ENCODE measurements at regions not wholly inside any gene's neighbourhood (a gene's known extent, or its start where the extent isn't known, plus 50 kb on each side); places are given as distances from the start of the nearest gene placed in this dataset.

DNA sequence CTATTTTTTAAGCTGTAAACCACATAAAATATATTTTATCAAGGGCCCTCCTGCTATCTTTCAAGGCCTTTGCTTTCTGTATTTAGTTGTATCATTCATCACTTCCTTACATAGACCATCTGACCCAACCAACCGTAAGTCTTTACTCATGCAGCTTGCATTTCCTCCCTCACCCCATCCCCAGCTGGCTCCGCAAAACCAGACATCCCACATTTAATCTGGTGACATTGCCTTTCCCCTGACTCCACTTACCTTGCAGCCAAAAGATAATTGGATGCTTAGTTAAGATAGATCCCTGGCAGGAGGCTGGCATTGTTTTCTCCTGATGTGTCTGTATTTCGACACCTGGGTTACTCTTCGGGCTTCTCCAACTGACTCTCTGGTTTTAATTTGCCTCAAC, 183.7 kb upstream of the LDB2 start:
- no peak overlapping the region for H3K4me3 Mint-ChIP-seq
- H3K4me1 Mint-ChIP-seq: no peaks in the 10 kb centered on the region
- ATAC-seq (no peak), DNase-seq (ENCODE audit: low spot score in 2 of 2) (no peak)
- H3K9me3 Mint-ChIP-seq: no peaks in the 10 kb centered on the region
- H3K27ac Mint-ChIP-seq: no peak overlapping the region
- H3K36me3 Mint-ChIP-seq: no peaks in the 10 kb centered on the region

- Mint-ChIP-seq H3K4me1 (no peaks in the 10 kb centered on the region), H3K4me3 (no peak overlapping the region), H3K9me3 (no peaks in the 10 kb centered on the region), H3K36me3 (no peaks in the 10 kb centered on the region), H3K27ac (no peak overlapping the region)
- DNase-seq (ENCODE audit: low spot score in 2 of 2) (no peak), ATAC-seq (no peak)
Observed at GRCh38 chr4:17081179-17081578, 182.7 kb upstream of the LDB2 start.

DNA sequence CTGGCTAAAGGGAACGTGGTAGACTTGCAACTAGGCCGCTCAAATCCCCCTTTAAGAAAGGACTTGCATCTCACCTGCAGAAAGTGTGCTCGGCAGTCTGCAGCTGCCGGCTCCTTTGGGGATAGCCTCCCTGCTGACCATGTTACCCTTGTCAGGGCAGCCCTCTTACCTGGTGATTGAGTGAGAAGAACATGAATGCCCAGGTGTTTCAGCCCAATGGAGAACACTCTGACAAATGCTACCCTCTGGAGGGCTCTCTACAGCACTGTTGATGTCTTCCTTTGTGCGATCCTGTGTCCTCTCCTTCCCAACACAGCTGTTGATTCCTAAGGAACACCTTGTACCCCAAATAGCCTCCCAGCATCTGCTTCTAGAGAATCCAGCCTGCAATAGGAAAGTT, 178.7 kb upstream of the LDB2 start:
- Mint-ChIP-seq H3K36me3 (no peaks in the 10 kb centered on the region), H3K27ac (no peak overlapping the region), H3K4me1 (no peaks in the 10 kb centered on the region), H3K4me3 (no peak overlapping the region), H3K9me3 (peaks cover 2% of the 10 kb centered on the region)
- DNase-seq (ENCODE audit: low spot score in 2 of 2) (no peak), ATAC-seq (no peak)

GRCh38 chr4:17072483-17072882, 174.0 kb upstream of the LDB2 start:
- H3K9me3 Mint-ChIP-seq: peaks cover 5% of the 10 kb centered on the region
- no peaks in the 10 kb centered on the region for H3K4me1 Mint-ChIP-seq
- H3K36me3 Mint-ChIP-seq: no peaks in the 10 kb centered on the region
- no peak for ATAC-seq
- H3K27ac Mint-ChIP-seq: no peak overlapping the region
- H3K4me3 Mint-ChIP-seq: no peak overlapping the region
- DNase-seq (ENCODE audit: low spot score in 2 of 2): no peak

DNA sequence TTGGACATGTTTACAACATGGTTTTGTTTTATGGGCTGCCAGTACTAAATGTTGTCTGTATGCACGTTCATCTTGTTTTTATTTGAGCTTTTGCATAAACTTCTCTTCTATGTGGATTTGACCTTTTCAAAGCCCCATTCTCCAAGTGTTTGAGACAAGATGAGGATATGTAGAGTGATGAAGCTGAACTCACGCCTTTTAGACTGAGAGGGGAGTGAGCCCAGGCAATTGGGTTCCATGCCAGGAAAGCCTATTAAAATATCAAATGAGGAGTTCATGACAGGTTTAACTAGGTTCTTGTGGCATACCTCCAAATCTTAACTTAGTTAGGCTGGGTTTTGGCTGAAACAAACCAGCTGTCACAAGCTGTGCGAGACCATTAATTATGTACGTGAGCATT, 170.4 kb upstream of the LDB2 start:
- Mint-ChIP-seq H3K9me3 (peaks cover 3% of the 10 kb centered on the region), H3K27ac (no peak overlapping the region)
- no peak for DNase-seq (ENCODE audit: low spot score in 2 of 2)

DNA sequence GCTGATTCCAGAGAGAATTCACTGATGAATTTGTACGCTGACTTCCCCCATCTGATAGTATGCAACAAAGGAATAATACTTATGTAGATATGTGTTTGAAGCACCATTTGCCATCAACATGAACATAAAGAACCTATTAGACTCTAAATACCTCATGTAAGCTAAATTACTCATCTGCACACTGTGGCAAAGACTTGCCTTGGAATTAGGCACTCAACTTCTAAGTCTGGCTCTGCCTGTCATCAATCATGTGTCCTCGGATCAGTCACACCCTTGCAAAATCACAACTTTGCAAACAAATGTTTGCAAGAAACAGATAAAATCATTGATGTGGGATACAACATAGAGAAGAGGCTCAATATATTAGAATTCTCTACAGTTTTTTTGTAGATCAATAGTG, 169.9 kb upstream of the LDB2 start:
- no peak overlapping the region for H3K27ac Mint-ChIP-seq
- H3K36me3 Mint-ChIP-seq: no peaks in the 10 kb centered on the region
- H3K4me1 Mint-ChIP-seq: no peaks in the 10 kb centered on the region
- ATAC-seq (no peak), DNase-seq (ENCODE audit: low spot score in 2 of 2) (no peak)
- H3K9me3 Mint-ChIP-seq: peaks cover 3% of the 10 kb centered on the region
- H3K4me3 Mint-ChIP-seq: no peak overlapping the region

More for the DNA sequence above, 170.4 kb upstream of the LDB2 start:
- no peak for ATAC-seq
- H3K4me1 Mint-ChIP-seq: no peaks in the 10 kb centered on the region
- no peak overlapping the region for H3K4me3 Mint-ChIP-seq
- no peaks in the 10 kb centered on the region for H3K36me3 Mint-ChIP-seq

GRCh38 chr4:17066972-17067371, 168.5 kb upstream of the LDB2 start:
- Mint-ChIP-seq H3K36me3 (no peaks in the 10 kb centered on the region), H3K9me3 (peaks cover 3% of the 10 kb centered on the region), H3K4me3 (no peak overlapping the region), H3K4me1 (no peaks in the 10 kb centered on the region), H3K27ac (no peak overlapping the region)
- no peak for ATAC-seq
- no peak for DNase-seq (ENCODE audit: low spot score in 2 of 2)

DNA sequence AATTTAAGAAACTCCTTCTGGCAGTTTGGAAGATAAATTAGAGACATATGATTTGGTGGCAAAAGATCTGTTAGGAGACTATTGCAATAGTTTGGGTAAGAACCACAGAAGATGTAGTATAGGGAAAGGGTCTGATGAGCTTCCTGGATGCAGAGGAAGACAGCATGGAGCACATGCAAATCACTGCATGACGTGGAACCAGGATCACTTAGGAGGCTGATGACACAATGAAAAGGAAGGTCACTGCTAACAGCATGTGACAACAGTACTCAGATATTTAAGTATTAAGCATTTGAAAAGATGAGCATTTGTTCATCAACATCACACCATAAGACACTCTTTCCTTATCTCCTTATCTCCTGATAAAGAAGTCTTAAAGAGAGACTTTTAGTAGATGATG, 167.8 kb upstream of the LDB2 start:
- no peaks in the 10 kb centered on the region for H3K36me3 Mint-ChIP-seq
- no peaks in the 10 kb centered on the region for H3K4me1 Mint-ChIP-seq
- H3K27ac Mint-ChIP-seq: no peak overlapping the region
- DNase-seq (ENCODE audit: low spot score in 2 of 2) (no peak), ATAC-seq (no peak)
- peaks cover 3% of the 10 kb centered on the region for H3K9me3 Mint-ChIP-seq
- H3K4me3 Mint-ChIP-seq: no peak overlapping the region

DNA sequence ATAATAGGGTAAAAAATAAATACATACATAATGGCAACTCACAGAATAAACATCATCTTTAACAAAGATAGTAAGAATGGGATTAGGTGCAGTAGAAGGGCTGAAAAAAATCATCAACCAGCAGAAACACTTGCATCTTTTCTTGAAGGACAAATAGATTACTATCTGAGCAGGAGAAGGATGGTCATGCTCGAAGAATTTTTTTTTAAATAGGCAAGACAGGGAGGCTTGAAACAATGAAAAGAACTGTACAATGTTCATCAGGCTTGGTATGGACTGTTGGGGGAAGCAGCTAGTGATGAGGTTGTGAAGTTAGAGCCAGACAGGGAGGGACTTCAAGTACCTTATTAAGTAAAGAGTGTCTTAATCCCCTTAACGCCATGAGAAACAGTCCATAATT, 167.4 kb upstream of the LDB2 start:
- Mint-ChIP-seq H3K27ac (no peak overlapping the region), H3K4me3 (no peak overlapping the region), H3K36me3 (no peaks in the 10 kb centered on the region), H3K9me3 (peaks cover 3% of the 10 kb centered on the region), H3K4me1 (no peaks in the 10 kb centered on the region)
- ATAC-seq (no peak), DNase-seq (ENCODE audit: low spot score in 2 of 2) (no peak)

DNA sequence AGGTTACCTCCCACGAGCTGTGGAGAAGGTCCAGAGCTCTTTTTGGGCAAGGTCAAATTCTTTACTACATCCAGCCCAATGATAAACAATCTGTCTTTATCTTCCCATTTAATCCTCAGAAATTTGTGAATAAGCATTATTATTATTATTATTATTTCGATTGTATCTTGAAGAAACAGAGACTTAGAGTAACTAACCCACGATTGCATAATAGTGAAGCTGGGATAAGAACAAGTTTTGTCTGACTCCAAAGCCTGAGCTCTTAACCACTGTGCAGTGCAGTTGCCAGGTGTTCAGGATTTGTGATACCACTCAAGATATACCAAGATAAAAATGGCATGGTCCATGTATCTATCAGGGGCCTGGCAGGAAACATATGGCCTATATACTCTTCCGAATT, 166.5 kb upstream of the LDB2 start:
- no peak for ATAC-seq
- peaks cover 3% of the 10 kb centered on the region for H3K9me3 Mint-ChIP-seq
- DNase-seq (ENCODE audit: low spot score in 2 of 2): no peak
- H3K36me3 Mint-ChIP-seq: no peaks in the 10 kb centered on the region
- H3K4me1 Mint-ChIP-seq: no peaks in the 10 kb centered on the region
- no peak overlapping the region for H3K4me3 Mint-ChIP-seq
- H3K27ac Mint-ChIP-seq: no peak overlapping the region

DNA sequence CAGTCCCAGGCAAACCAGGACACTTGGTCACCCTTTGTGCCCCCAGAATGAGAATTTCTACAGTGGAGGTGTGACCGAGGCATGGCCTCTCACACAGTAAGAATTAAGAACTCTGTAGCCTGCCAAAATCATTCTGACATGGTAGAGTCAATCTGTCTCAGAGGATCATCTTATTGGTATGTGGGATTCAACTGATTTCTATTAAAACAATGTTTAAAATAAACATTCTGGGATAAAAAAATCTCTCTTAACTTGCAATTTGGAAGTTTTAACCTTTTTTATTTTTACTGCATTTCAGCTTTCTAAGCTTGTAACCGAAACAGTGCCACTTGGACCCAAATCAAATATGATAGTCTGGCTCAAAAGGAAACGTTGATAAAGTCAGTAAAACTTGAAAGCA, 165.4 kb upstream of the LDB2 start:
- ATAC-seq: no peak
- no peaks in the 10 kb centered on the region for H3K36me3 Mint-ChIP-seq
- no peak overlapping the region for H3K4me3 Mint-ChIP-seq
- no peaks in the 10 kb centered on the region for H3K4me1 Mint-ChIP-seq
- no peak for DNase-seq (ENCODE audit: low spot score in 2 of 2)
- H3K9me3 Mint-ChIP-seq: peaks cover 3% of the 10 kb centered on the region
- H3K27ac Mint-ChIP-seq: no peak overlapping the region

- H3K9me3 Mint-ChIP-seq: no peaks in the 10 kb centered on the region
- no peaks in the 10 kb centered on the region for H3K36me3 Mint-ChIP-seq
- H3K4me1 Mint-ChIP-seq: no peaks in the 10 kb centered on the region
- no peak overlapping the region for H3K4me3 Mint-ChIP-seq
- ATAC-seq: no peak
- H3K27ac Mint-ChIP-seq: no peak overlapping the region
- no peak for DNase-seq (ENCODE audit: low spot score in 2 of 2)
Observed at GRCh38 chr4:17060230-17060629, 161.8 kb upstream of the LDB2 start.

DNA sequence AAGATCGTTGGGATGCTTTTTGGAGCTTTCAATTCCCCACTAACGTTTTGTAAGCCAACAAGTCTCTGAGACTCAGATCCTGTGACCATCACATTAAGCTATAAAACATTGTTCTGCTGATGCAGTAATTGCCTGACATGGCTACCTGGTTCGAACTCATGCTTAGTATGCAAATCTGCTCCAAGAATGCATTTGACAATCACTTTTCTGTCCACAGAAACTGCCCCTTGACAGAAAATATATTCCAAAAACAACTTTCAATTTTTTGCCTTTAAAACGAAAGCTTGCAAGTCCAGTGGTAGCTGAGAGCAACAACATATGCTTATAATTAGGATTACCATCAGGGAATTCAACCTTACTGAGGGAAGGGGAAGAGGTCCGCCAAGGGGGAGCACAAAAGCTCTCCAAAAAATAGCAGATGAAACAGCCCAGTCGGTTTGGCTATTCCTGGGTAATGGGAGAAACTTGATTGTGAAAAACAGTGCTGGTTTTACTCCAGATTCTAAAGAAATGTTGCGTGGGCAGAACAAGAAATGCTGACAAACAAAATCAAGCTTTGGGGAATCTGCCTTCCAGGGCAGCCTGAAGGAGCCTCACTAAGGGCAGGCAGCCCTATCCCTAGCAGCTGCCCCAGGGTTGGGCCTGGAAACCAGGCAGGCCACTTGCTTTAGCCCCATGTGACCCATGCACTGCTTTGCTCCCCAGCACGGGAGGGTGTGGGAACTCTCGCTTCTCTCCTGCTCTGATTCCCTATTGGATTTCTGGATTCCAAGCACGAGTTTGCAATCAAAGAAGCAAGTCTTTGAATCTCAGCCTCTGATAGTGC, 160.7 kb upstream of the LDB2 start:
- DNase-seq (ENCODE audit: low spot score in 2 of 2) (no peak), ATAC-seq (no peak)
- H3K9me3 Mint-ChIP-seq: no peaks in the 10 kb centered on the region
- no peaks in the 10 kb centered on the region for H3K36me3 Mint-ChIP-seq
- H3K4me3 Mint-ChIP-seq: no peak overlapping the region
- H3K27ac Mint-ChIP-seq: no peak overlapping the region
- no peaks in the 10 kb centered on the region for H3K4me1 Mint-ChIP-seq

DNA sequence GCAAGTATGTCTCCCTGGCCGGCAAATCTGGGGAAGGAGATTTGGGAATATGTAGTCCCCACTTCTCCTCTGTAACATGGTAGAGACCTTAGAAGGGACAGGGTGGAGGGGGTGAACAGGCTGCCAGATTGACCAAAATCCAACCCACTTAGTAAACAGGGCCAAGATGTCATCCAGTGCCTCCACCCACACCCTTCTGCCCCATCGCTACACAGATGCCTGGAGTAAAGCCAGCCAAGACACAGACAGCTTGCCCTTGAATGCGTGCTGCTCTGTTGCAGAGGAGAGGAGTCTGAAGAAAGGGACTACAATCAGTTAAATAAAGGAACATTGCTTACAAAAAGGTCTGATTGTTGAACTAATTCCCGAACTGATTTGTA, 160.1 kb upstream of the LDB2 start:
- ATAC-seq (no peak), DNase-seq (ENCODE audit: low spot score in 2 of 2) (no peak)
- Mint-ChIP-seq H3K36me3 (no peaks in the 10 kb centered on the region), H3K4me1 (no peaks in the 10 kb centered on the region), H3K27ac (no peak overlapping the region), H3K4me3 (no peak overlapping the region), H3K9me3 (no peaks in the 10 kb centered on the region)

- no peak overlapping the region for H3K27ac Mint-ChIP-seq
- no peak for ATAC-seq
- no peak overlapping the region for H3K4me3 Mint-ChIP-seq
- peaks cover 5% of the 10 kb centered on the region for H3K9me3 Mint-ChIP-seq
- no peaks in the 10 kb centered on the region for H3K36me3 Mint-ChIP-seq
- no peaks in the 10 kb centered on the region for H3K4me1 Mint-ChIP-seq
- no peak for DNase-seq (ENCODE audit: low spot score in 2 of 2)
Observed at GRCh38 chr4:17057035-17057434, 158.6 kb upstream of the LDB2 start.

GRCh38 chr4:17055788-17056187, 157.3 kb upstream of the LDB2 start:
- Mint-ChIP-seq H3K4me1 (no peaks in the 10 kb centered on the region), H3K9me3 (peaks cover 8% of the 10 kb centered on the region), H3K4me3 (no peak overlapping the region), H3K36me3 (no peaks in the 10 kb centered on the region), H3K27ac (no peak overlapping the region)
- DNase-seq (ENCODE audit: low spot score in 2 of 2) (no peak), ATAC-seq (no peak)

GRCh38 chr4:17045866-17046265, 147.4 kb upstream of the LDB2 start:
- ATAC-seq (no peak), DNase-seq (ENCODE audit: low spot score in 2 of 2) (no peak)
- no peak overlapping the region for H3K27ac Mint-ChIP-seq
- no peaks in the 10 kb centered on the region for H3K4me1 Mint-ChIP-seq
- no peak overlapping the region for H3K4me3 Mint-ChIP-seq
- H3K9me3 Mint-ChIP-seq: peaks cover 8% of the 10 kb centered on the region
- no peaks in the 10 kb centered on the region for H3K36me3 Mint-ChIP-seq

Measured in stimulated activated effector memory CD8-positive, alpha-beta T cell treated with anti-CD3 and anti-CD28 coated beads, Interleukin-12 subunit alpha, Interleukin-12 subunit beta, amount 100 ng/mL, for 72 hours (primary cell).